Hematopoietic multipotent progenitor cell treated with erythropoietin and hydrocortisone succinate and interleukin-3 and kit ligand, for 6 days (in vitro differentiated cells): ENCODE measurements at regions not wholly inside any gene's neighbourhood (a gene's known extent, or its start where the extent isn't known, plus 50 kb on each side); places are given as distances from the start of the nearest gene placed in this dataset.

ENCODE experiments used
- DNase-seq: peaks from one replicate; pipeline ENCODE4 v3.0.0-alpha.2; 2015

- DNase-seq, result no peak
Observed at GRCh38 chr5:109917154-109917546, 227.4 kb downstream of the MAN2A1 start.

GRCh38 chr5:109917966-109918365 lies 228.2 kb downstream of the MAN2A1 start:
- no peak for DNase-seq

DNA sequence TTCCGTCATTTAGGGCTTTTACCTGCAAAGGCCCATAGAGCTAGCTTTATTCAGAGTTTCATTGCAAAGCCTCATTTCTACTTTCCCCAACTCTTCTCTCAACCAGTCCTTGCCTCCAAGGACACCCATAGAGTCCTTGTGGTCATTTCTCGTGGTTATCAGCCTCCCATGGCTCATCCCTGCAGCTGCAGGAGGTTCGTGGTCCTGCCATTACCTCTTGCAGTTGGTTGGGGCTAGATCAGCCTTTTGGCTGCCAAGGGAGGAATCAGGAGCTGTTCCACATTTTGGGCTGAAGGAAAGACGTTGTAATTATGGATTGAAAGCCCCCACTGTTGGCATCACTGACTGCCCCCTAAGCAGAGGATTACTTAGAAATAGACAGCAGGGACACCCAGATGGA lies 231.0 kb downstream of the MAN2A1 start:
- DNase-seq, result no peak

- no peak for DNase-seq
Observed at GRCh38 chr5:109921735-109922380, 232.1 kb downstream of the MAN2A1 start.

DNA sequence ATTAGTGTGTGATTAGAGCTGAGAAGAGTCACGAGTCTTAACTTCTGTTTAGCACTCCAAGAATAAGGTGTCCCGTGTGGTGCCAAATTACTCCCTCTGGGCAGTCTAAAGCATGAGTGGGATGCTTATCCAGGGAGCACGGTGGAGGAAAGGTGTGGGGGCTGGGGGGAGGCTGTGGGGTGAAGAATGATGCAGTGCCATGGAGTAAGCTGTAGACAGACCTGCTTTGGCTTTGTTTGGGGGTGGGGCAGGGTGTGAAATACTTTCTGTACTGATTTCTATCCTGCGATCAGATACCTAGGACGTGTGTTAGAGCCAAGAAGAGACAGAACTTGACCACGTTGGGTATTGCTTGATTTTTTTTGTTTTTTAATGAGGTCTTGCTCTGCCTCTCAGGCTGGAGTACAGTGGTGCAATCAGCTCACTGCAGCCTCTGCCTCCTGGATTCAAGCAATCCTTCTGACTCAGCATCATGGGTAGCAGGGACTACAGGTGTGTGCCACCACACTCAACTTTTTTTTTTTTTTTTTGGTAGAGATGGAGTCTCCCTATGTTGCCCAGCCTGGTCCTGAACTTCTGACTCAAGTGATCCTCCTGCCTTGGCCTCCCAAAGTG lies 232.8 kb downstream of the MAN2A1 start:
- DNase-seq, result no peak

GRCh38 chr5:109923205-109923604 lies 233.5 kb downstream of the MAN2A1 start:
- DNase-seq, result no peak

DNA sequence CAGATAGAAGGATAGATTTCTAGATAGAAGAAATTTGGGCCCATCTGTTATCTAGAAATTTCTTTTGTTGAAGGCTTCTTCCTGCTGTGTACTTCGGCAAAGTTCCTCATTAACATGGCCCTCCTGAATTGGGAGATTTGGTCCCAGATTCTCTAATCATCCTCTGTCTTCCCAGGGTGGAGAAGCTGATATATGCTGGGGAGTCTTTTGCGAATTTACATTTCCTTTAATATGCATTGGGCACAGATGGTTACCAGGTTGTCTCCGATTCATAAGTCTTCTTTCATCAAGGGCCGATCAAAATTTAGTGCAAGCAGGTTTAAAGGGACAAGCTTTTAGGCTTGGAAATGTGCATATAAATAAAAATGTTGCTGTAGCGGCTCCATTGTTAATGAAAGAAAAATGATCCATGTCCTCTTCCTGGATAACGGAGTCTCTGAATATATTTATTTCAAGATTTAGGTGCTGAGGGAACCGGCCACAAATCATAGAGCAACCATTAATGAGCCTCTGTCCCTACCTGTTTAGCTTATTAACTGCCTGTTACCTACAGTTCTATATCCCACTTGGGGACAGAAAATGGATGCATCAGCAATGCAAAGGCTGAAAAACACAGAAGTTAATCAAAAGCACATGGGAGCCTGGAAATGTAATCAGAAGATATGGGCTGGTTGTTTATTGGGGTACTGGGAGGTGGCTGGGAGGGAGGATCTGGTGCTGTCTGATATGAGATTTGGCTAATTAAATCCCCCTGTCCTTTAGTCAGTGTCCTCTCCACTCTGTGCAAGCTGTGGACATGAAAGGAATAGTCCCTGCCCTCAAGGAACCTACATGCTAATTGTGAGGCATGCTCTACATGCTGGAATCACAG lies 234.7 kb downstream of the MAN2A1 start:
- DNase-seq, result peak; percentile 3

DNA sequence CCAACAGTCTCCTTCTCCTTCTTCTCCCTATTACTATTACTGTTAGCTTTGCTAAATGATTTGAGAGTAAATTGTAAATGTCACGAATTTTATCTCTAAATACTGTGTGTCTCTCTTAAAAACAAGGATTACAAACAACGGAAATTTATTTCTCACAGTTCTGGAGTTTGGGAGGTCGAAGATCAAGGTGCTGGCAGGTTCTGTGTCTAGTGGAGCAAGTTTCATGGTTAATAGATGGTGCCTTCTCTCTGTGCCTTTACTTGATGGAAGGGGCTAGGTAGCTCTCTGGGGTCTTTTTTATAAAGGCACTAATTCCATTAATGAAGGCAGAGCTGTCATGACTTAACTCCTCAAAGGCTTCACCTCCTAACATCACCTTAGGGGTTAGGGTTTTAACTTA lies 237.9 kb downstream of the MAN2A1 start:
- DNase-seq, result no peak

DNA sequence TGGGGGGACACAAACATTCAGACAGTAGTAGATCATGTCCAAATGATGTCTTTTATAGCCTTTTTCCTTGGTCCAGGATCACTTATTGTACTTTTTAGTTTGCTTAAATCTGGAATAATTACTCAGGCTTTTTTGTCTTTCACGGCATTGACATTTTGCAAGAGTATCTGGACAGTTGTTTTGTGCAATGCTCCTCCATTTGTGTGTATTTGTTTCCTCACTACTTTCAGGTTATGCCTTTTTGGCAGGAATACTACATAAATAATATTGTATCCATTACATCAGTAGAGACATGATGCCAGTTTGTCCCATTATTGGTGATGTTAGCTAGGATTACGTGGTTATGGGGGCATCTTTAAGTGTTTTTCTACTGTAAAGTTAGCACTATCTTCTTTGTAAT lies 238.3 kb downstream of the MAN2A1 start:
- DNase-seq, result no peak

GRCh38 chr5:109928811-109929210 lies 239.1 kb downstream of the MAN2A1 start:
- DNase-seq, result no peak

DNA sequence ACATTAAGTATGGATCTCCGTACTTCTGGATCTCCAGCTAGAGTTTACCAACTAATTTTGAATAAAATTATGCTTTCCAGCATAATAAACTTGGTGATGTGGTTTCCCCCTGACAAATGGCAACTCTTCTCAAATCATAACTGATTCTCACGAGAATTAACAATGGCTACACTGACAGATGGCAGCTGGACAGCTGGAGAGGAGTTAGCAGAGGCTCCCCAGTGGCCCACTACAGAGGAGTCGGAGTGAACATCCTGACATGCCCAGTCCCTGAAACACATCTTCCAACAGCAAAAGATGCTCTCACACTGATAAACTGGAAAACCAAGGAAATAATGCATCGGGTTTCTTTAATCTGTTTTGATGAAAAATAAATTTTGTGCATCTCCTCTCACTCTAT lies 239.6 kb downstream of the MAN2A1 start:
- no peak for DNase-seq

DNA sequence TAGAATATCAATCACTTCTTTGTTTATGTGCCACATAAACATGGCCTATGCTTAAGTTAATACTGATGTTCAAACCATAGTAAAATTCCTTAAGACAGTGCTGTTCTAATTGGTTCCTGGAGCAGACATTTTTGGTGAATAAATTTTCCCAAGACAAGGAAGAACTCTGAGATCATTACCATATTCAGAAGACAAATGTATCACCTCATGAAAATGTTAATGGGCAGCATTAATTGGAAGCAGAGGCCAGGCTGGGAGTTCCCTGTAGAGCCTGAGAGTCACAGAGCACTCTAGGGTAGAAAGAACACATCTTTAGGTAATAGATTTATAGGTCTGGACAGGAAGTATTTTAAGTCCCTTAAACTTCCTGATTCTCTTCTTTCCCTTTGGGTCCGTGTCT lies 240.2 kb downstream of the MAN2A1 start:
- DNase-seq, result no peak

DNA sequence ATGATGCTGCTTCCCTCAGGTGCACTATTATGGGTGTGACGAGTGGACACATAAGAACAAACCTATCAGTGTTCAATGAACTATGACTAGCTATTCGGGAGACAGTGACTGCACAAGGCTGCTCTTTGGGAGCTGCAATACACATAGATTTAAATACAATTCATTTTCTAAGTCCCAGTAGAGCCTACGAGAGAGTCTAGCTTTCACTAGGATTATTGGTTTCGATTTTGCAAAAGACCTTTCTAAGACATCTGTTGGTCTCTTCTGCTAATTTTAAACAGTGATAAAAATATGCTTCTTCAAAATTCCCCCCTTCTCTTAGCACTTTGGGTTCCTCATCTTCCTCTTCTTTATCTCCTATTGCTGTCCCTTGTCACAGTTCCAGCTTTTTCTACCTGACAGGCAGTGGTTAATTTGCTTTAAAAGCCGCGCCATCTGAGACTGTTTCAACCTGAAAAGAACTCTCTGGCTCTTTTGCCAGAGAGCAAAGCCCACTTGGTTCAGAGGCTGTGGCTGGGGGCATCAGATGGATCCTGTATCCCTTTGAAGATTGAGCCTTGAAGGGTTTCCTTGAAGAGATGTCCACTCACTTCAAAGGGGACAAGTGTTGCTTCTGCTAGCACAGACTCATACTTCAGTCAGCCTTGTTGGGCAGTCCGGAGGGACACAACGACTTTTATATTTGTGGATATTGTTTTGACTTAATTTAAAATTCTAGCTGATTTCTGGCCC lies 241.5 kb downstream of the MAN2A1 start:
- no peak for DNase-seq

- DNase-seq, result no peak
Observed at GRCh38 chr5:109935833-109936490, 246.2 kb downstream of the MAN2A1 start.

- DNase-seq, result no peak
Observed at GRCh38 chr5:109936996-109937395, 247.3 kb downstream of the MAN2A1 start.

DNA sequence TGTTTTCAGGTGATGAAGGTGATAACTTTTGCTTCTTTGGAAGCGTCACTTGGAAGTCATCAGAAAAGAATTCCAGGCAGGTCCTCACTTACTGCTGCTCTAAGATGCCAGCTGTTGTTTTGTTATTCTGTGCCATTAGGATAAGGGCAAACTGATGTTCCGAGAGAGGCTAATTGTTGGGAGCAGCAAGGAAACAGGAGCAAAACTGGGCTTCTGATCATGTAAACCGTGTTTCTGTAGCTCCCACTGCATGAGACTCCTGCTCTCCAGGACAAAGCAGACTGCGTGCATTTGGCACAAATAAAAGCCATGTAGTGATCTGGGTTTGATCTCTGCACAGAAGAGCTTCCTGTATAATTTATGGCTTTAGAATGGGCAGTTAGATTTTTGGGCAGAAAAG lies 248.2 kb downstream of the MAN2A1 start:
- DNase-seq, result no peak

DNA sequence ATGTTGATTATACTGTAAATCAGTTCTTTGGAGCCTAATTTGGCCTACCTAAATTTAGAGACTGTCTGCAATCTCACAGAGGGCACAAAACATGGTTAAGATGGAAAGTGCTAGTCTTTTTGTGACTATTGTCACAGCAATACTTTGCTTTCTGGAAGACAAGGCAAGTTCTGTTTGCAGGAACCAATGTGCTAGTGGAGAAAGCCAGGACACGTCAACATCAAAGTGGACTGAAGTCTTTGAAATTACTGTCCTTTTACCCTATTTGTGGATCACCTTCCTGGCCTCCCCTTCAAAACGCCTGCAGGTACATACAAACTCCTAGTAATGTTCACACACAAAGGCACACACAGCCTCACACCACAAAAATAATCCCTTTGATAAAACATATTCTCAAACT lies 248.7 kb downstream of the MAN2A1 start:
- DNase-seq, result no peak

DNA sequence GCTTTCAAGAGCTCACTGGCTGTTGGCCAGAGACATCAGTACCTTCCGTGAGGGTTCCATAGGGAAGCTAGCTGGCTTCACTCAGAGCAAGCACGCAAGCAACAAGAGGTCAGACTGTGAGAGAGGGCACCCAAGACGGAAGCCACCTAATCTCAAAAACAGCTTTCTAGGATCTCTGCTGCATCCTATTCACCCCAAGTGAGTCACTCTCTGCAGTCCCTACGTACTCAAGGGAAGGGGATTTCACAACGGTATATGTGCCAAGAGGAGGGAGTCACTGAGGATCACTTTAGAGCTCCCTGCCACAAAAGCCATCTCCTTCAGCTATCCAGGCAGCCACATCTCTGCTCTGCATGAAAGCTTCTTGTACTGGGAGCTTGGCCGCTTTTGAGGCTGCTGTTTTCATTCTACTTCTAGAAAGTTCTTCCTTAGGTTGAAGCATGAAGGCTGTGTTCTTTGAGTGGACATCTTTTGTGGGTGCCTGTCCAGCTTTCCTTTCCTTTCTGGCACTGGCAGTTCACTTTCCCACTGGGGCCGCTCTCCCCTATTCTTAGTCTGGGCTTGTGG lies 249.5 kb downstream of the MAN2A1 start:
- no peak for DNase-seq

- DNase-seq, result no peak
Observed at GRCh38 chr5:109942646-109943045, 252.9 kb downstream of the MAN2A1 start.

DNA sequence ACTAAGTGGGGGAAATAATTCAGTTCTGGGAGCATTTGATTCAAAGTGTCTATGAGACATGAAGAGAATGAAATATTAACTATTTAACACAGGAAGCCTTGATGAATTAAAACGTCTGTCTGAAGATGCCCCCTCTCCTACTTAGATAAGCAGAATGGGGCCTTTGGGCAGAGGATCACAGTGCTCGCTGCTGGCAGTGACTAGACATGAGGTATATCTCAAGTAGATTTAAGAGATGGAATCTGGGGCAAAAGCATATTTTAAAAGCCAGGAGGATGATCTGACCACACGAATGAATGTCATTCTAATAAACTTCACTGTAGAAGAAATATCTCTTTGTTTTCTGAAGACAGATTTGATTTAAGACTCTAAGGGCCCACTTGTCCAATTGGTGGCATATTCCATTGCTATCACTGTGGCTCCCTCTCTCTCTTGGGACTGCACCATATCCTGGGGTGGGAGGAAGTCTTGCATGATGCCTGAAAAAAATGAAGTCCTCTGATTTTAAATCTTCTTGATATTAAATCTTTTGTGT lies 254.0 kb downstream of the MAN2A1 start:
- DNase-seq, result no peak

DNA sequence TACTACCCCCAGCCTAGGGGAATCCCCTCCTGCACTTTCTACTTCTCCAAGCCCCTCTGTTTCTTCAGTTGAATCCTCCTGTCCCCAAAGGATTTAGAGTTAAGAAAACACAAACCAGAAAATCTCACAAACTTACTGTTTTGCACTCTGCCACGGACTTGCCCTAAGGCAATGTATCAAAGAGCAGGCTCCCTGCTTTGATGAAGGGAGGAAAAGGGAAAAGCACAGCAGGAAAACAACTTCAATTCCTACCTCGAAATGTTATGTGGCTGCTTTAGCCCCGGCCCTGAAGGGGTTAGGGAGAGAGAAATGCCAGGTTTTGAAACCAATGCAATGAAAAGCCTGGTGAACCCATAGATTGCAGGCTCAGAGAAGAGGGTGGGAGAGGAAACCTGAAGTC lies 254.7 kb downstream of the MAN2A1 start:
- DNase-seq, result no peak

DNA sequence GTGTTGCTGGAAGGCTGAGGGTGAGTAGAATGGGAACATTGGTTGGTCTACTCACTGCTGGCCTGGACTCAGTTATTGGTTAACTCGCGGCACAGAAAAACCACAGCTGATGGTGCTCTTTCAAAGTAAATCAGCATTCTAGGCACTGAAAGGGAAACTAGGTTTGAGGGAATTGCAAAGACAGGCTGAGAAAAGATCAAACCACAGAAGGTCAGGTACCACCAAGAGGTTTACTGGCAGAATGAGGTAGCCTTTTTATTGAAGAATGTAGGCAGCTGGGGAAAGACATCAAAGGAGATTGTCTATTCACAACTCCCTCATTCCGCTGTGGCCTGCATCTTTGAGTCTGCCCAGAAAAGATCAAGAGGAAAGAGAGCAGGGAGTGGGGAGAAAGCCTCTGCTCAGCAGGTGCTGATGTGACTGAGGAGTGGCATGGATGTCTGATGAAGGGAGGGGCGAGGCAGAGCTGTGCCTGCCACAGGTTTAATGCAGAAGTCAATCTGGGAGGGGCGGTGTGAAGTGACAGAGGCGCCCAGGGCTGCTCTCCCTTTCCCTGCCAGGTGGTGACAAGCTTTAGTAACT lies 255.5 kb downstream of the MAN2A1 start:
- DNase-seq, result no peak
